Bronchial epithelial cell (primary cell): ENCODE measurements at regions not wholly inside any gene's neighbourhood (a gene's known extent, or its start where the extent isn't known, plus 50 kb on each side); places are given as distances from the start of the nearest gene placed in this dataset.

ENCODE experiments used
- DNase-seq: peaks from one replicate; pipeline ENCODE4 v3.0.0-alpha.2; 2010; ENCODE audit warnings: low read depth
- FAIRE-seq: peaks from 2 replicates; lab custom pipeline; 2011; peaks lifted over from hg19 to GRCh38; lab: Jason Lieb, UNC
- H3K27me3 ChIP-seq: 2 replicates; pipeline ENCODE4 v1.5.1; 2011; ENCODE audit warnings: low read length; ENCODE audit not compliant: control insufficient read depth, insufficient read depth
- H3K36me3 ChIP-seq: 2 replicates; pipeline ENCODE4 v1.5.1; 2011; ENCODE audit warnings: low read length; ENCODE audit not compliant: control insufficient read depth, insufficient read depth
- H3K4me3 ChIP-seq: 2 replicates; pipeline ENCODE4 v1.5.1; 2011; ENCODE audit warnings: mild to moderate bottlenecking, low read depth, low read length, control low read depth
- CTCF ChIP-seq: IDR thresholded peaks from 2 replicates; pipeline ENCODE4 v1.5.1; 2011; ENCODE audit warnings: mild to moderate bottlenecking, moderate library complexity, low read length, control low read depth, inconsistent platforms; ENCODE audit not compliant: insufficient read depth, severe bottlenecking

DNA sequence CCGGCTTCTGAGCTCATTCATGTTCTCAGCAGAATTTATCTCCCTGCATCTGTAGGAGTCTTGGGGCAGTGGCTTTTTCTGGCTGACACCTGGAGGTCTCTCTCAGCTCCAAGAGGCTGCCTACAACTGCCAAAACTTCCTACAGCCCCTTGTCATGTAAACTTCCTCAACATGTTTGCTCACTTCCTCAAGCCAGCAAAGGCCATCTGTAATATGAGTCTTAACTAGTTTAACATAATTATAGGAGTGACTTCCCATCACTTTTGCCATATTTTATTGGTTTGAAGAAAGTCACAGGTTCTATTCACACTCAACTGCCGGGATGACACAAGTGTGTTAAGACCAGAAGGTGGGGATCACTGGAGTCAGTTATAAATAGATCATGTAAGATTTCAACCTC, 194.0 kb downstream of the VRK1 start:
- Histone ChIP-seq H3K4me3 (no peak overlapping the region), H3K36me3 (no peaks in the 10 kb centered on the region), H3K27me3 (no peaks in the 10 kb centered on the region)
- FAIRE-seq (no peak), DNase-seq (no peak)
- no peak for TF ChIP-seq CTCF

DNA sequence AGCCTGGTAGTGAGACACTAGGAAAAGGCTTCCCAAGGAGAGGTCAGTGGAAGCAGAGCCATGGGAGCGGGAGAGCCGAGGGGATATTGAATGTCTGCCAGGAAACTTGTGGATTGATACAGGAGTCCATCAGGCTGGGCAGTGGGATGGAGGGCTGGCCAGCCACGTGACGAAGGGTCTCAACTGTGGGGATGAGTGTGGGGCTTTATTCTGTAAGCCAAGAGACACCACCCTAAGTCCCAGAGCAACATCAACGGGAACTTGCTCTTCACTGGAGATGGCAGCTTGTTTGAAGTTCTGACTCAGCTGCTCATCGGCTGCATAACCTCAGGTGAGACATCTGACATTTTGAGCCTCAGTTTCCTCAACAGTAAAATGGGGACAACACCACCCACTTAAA, 197.8 kb downstream of the VRK1 start:
- no peak overlapping the region for H3K4me3 ChIP-seq
- no peak for TF ChIP-seq CTCF
- no peaks in the 10 kb centered on the region for H3K27me3 ChIP-seq
- no peak for FAIRE-seq
- no peaks in the 10 kb centered on the region for H3K36me3 ChIP-seq
- no peak for DNase-seq

DNA sequence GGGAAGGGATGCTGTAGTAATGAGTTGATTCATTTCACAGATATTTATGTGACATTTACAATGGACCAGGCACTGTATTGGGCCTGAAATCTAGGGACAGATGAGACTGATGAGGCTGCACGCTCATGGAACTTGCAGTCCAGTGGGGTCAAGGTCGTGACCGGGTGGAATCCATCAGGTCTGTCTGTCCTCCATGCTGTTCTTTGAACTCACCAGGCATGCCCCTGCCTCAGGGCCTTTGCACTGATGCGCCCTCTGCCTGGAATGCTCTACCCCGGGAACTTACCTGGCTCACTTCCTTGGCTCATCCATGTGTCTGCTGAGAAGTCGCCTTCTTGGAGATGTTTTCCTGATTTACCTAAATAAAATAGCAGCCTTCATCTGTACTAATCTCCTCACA, 200.1 kb downstream of the VRK1 start:
- Histone ChIP-seq H3K27me3 (no peaks in the 10 kb centered on the region), H3K36me3 (no peaks in the 10 kb centered on the region), H3K4me3 (no peak overlapping the region)
- TF ChIP-seq CTCF, result no peak
- FAIRE-seq (peak; percentile 47), DNase-seq (no peak)

- peak; percentile 50 for FAIRE-seq
- H3K36me3 ChIP-seq, result no peaks in the 10 kb centered on the region
Observed at GRCh38 chr14:96997996-96998395, 200.8 kb downstream of the VRK1 start.

GRCh38 chr14:96999654-97000155, 202.5 kb downstream of the VRK1 start:
- no peaks in the 10 kb centered on the region for H3K36me3 ChIP-seq
- no peaks in the 10 kb centered on the region for H3K27me3 ChIP-seq
- no peak for TF ChIP-seq CTCF
- DNase-seq, result no peak
- FAIRE-seq, result no peak
- no peak overlapping the region for H3K4me3 ChIP-seq

More at GRCh38 chr14:96997996-96998395, 200.8 kb downstream of the VRK1 start:
- no peak for DNase-seq
- Histone ChIP-seq H3K27me3 (no peaks in the 10 kb centered on the region), H3K4me3 (no peak overlapping the region)
- TF ChIP-seq CTCF, result no peak

GRCh38 chr14:97002454-97002853, 205.3 kb downstream of the VRK1 start:
- DNase-seq (no peak), FAIRE-seq (no peak)
- Histone ChIP-seq H3K27me3 (no peaks in the 10 kb centered on the region), H3K4me3 (no peak overlapping the region), H3K36me3 (no peaks in the 10 kb centered on the region)
- TF ChIP-seq CTCF, result no peak
